K562 (cell line): ENCODE measurements at regions not wholly inside any gene's neighbourhood (a gene's known extent, or its start where the extent isn't known, plus 50 kb on each side); places are given as distances from the start of the nearest gene placed in this dataset.

Experiments
- ATAC-seq: fragments of 200-7000 bp; cut with Tn5 transposase; 3 replicates; pipeline ENCODE4 v1.9.1; 2020; ENCODE audit warnings: moderate library complexity
- BruUV-seq: library from RNA; stranded (reverse); fragments of 400-500 nt; replicated peaks from 2 replicates; lab custom pipeline; 2021; lab: Mats Ljungman, UMichigan
- CTCF ChIA-PET: fragments of 300-600 bp; formaldehyde crosslinking; extraction: SDS; loops from one replicate; lab custom pipeline; 2021; ENCODE audit warnings: low intra/inter-chr PET ratio; lab: Yijun Ruan, JAX
- POLR2A ChIA-PET: fragments of 300-600, 350-650 bp; sonication (Branson Sonifier 250); formaldehyde crosslinking; extraction: SDS; loops from one replicate; lab custom pipeline; 2021; ENCODE audit warnings: antibody characterized with exemption, inconsistent platforms; lab: Yijun Ruan, JAX
- DNase-seq, 4 experiments: peaks; one replicate each; pipeline versions ENCODE4 v3.0.0 to v3.0.0-alpha.2; 2011 to 2018; ENCODE audit warnings: low spot score in 3 of 4, mixed read lengths in 3 of 4; ENCODE audit errors: extremely low read depth in 1 of 4
- FAIRE-seq: peaks from 2 replicates; lab custom pipeline; 2011; peaks lifted over from hg19 to GRCh38; lab: Jason Lieb, UNC
- H2AFZ ChIP-seq: 2 replicates; pipeline ENCODE4 v1.6.0; 2011; ENCODE audit warnings: low read depth, low read length, control low read depth, inconsistent platforms
- H3K27ac ChIP-seq: fragments of 200-600 bp; 3 replicates; pipeline ENCODE4 v1.8.0; 2011; ENCODE audit warnings: low read depth, mild to moderate bottlenecking, control low read depth, inconsistent platforms, low read length, moderate library complexity, mixed read lengths; ENCODE audit errors: extremely low read depth
- H3K27me3 ChIP-seq, 2 experiments: fragments of 300-600 bp in 1 of 2; 2 replicates in 1 of 2; 3 replicates in 1 of 2; pipeline versions ENCODE4 v1.6.0 to v1.8.0; 2011; ENCODE audit warnings: inconsistent platforms in 2 of 2, low read length in 2 of 2, mild to moderate bottlenecking in 1 of 2, mixed read lengths in 1 of 2, moderate library complexity in 1 of 2; ENCODE audit not compliant: control insufficient read depth in 2 of 2, insufficient read depth in 2 of 2
- H3K36me3 ChIP-seq: fragments of 300-600 bp; 3 replicates; pipeline ENCODE4 v1.8.0; 2011; ENCODE audit warnings: mild to moderate bottlenecking, low read length, inconsistent platforms; ENCODE audit not compliant: control insufficient read depth, insufficient read depth
- H3K4me1 ChIP-seq, 2 experiments: fragments of 200-600 bp in 1 of 2; replicated peaks in 1 of 2; 2 replicates in 1 of 2; 3 replicates in 1 of 2; pipeline versions ENCODE4 v1.5.1 to v1.8.0; 2011; ENCODE audit warnings: inconsistent platforms in 2 of 2, low read length in 2 of 2, mild to moderate bottlenecking in 1 of 2, mixed read lengths in 1 of 2, moderate library complexity in 1 of 2; ENCODE audit not compliant: control insufficient read depth in 2 of 2, insufficient read depth in 2 of 2
- H3K4me2 ChIP-seq: 2 replicates; pipeline ENCODE4 v1.6.1; 2011; ENCODE audit warnings: low read length, control low read depth, inconsistent platforms, mixed read lengths; ENCODE audit not compliant: insufficient read depth
- H3K4me3 ChIP-seq: fragments of 200-600 bp; sonication (generic), shearing (Covaris generic); 2 replicates; pipeline ENCODE4 v1.5.1; 2016; ENCODE audit warnings: control low read depth, inconsistent platforms
- H3K79me2 ChIP-seq: fragments of 200-600 bp; 3 replicates; pipeline ENCODE4 v1.8.0; 2011; ENCODE audit warnings: low read length, inconsistent platforms; ENCODE audit not compliant: control insufficient read depth, insufficient read depth
- H3K9ac ChIP-seq, 2 experiments: 2 replicates each; pipeline versions ENCODE4 v1.6.0 to v1.6.1; 2011; ENCODE audit warnings: low read depth in 2 of 2, low read length in 2 of 2, control low read depth in 1 of 2, inconsistent platforms in 1 of 2, mild to moderate bottlenecking in 1 of 2, mixed read lengths in 1 of 2; ENCODE audit not compliant: insufficient read depth in 1 of 2
- H3K9me1 ChIP-seq: one replicate; pipeline ENCODE4 v1.6.0; 2011; ENCODE audit warnings: inconsistent platforms, mild to moderate bottlenecking, low read length, moderate library complexity; ENCODE audit not compliant: control insufficient read depth, insufficient read depth
- H3K9me3 ChIP-seq: replicated peaks from 2 replicates; pipeline ENCODE4 v1.5.1; 2011; ENCODE audit warnings: low read depth, low read length, inconsistent platforms; ENCODE audit not compliant: control insufficient read depth, insufficient read depth
- H4K20me1 ChIP-seq: replicated peaks from 2 replicates; pipeline ENCODE4 v1.6.1; 2011; ENCODE audit warnings: low read length, inconsistent platforms, mixed read lengths; ENCODE audit not compliant: control insufficient read depth, insufficient read depth
- BRD9 ChIP-seq: fragments of 450-650 bp; IDR thresholded peaks from 2 replicates; pipeline ENCODE4 v1.6.1; 2018; ENCODE audit warnings: low read depth; ENCODE audit not compliant: partially characterized antibody
- CCAR2 ChIP-seq: fragments of 200-400 bp; formaldehyde crosslinking; IDR thresholded peaks from 2 replicates; pipeline ENCODE4 v1.6.1; 2017; ENCODE audit warnings: mild to moderate bottlenecking, low read depth, low read length
- DMBX1 ChIP-seq: fragments of 250-450 bp; sonication (Bioruptor Pico); IDR thresholded peaks from 2 replicates; pipeline ENCODE4 v1.8.0; 2022; ENCODE audit warnings: inconsistent platforms, mild to moderate bottlenecking, moderate library complexity, borderline replicate concordance
- GATAD2B ChIP-seq: fragments of 450-650 bp; IDR thresholded peaks from 2 replicates; pipeline ENCODE4 v1.6.1; 2017; ENCODE audit warnings: mild to moderate bottlenecking, borderline replicate concordance
- MLX ChIP-seq, 2 experiments: fragments of 450-650 bp in 1 of 2; sonication (generic) in 1 of 2; formaldehyde crosslinking; conservative IDR thresholded peaks; 2 replicates each; pipeline versions ENCODE4 v1.4.0 to v1.8.1; 2020 to 2022; ENCODE audit warnings: mild to moderate bottlenecking in 1 of 2, missing genetic modification reagents in 1 of 2
- NEUROD1 ChIP-seq: fragments of 150-350 bp; IDR thresholded peaks from 2 replicates; pipeline ENCODE4 v1.6.1; 2014; ENCODE audit warnings: borderline replicate concordance, low read length, low read depth; ENCODE audit not compliant: partially characterized antibody
- TRIM24 ChIP-seq, 2 experiments: fragments of 450-650 bp; IDR thresholded peaks; 2 replicates each; pipeline ENCODE4 v1.6.1; 2016
- ZKSCAN3 ChIP-seq: fragments of 250-450 bp; sonication (Bioruptor Pico); IDR thresholded peaks from 2 replicates; pipeline ENCODE4 v1.4.0; 2020
- ZNF184 ChIP-seq: sonication (generic); formaldehyde crosslinking; IDR thresholded peaks from 2 replicates; pipeline ENCODE4 v1.5.0; 2020; ENCODE audit warnings: missing genetic modification reagents
- ZNF507 ChIP-seq: conservative IDR thresholded peaks from 2 replicates; pipeline ENCODE4 v1.6.1; 2017; ENCODE audit warnings: missing genetic modification characterization, missing compliant biosample characterization
- ZNF561 ChIP-seq: fragments of 450-650 bp; formaldehyde crosslinking; conservative IDR thresholded peaks from 2 replicates; pipeline ENCODE4 v1.4.0; 2020; ENCODE audit warnings: mild to moderate bottlenecking, moderate library complexity
- WGBS: fragments of 100-300 bp; shearing (Covaris generic); methylation state at CpG from one replicate; pipeline ENCODE4 v1.1.6; 2016; ENCODE audit warnings: low coverage, mixed read lengths; ENCODE audit not compliant: insufficient coverage; ENCODE audit errors: missing lambda C conversion rate; 5-methylcytosine and 5-hydroxymethylcytosine counted together
- in situ Hi-C: fragments of 300-500 bp; cut with MboI; formaldehyde crosslinking; loops from 4 replicates; pipeline ENCODE4 v1.15.0; 2018; ENCODE audit warnings: inconsistent platforms, mixed read lengths
- intact Hi-C: fragments of 100-400 bp; cut with micrococcal nuclease; formaldehyde crosslinking; loops from 2 replicates; pipeline ENCODE4 v1.14.2; 2022
- TF ChIP-seq, protein P1 (sequence below), 2 experiments: fragments of 450-650 bp; IDR thresholded peaks; 2 replicates each; pipeline ENCODE4 v1.6.1; 2016
- TF ChIP-seq, protein P2 (sequence below): fragments of 450-650 bp; IDR thresholded peaks from 2 replicates; pipeline ENCODE4 v1.6.1; 2016
- TF ChIP-seq, protein P3 (sequence below): fragments of 150-350 bp; IDR thresholded peaks from 2 replicates; pipeline ENCODE4 v1.6.1; 2014; ENCODE audit warnings: low read depth, mild to moderate bottlenecking, low read length, borderline replicate concordance

DNA sequence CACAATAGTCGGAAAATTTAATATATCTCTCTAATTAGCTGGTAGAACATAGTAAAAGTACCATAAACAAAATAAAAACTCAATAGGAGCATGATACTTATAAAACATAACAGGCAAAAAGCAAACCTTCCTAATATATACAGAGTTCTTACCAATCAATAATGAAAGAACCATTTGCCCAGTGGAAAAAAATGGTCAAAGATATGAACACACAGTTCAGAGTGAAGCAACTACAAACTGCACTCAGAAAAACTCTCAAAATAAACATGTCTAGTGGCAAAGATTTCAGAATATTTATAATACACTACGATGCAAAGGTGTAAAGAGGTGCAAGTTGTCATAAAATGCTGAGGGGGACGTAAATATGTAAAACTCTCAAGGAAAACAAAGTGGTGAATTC is 576.2 kb upstream of the CTNND2 start:
- no peaks in the 10 kb centered on the region for H4K20me1 ChIP-seq
- no peak overlapping the region for H3K4me3 ChIP-seq
- DNase-seq: no peak
- H3K9ac ChIP-seq: no peak overlapping the region
- WGBS: 1% methylated on average over 3 of the region's 3 CpGs
- FAIRE-seq: no peak
- H3K4me1 ChIP-seq: no peaks in the 10 kb centered on the region
- H3K9me3 ChIP-seq: no peaks in the 10 kb centered on the region
- TF ChIP-seq, protein P1, sequence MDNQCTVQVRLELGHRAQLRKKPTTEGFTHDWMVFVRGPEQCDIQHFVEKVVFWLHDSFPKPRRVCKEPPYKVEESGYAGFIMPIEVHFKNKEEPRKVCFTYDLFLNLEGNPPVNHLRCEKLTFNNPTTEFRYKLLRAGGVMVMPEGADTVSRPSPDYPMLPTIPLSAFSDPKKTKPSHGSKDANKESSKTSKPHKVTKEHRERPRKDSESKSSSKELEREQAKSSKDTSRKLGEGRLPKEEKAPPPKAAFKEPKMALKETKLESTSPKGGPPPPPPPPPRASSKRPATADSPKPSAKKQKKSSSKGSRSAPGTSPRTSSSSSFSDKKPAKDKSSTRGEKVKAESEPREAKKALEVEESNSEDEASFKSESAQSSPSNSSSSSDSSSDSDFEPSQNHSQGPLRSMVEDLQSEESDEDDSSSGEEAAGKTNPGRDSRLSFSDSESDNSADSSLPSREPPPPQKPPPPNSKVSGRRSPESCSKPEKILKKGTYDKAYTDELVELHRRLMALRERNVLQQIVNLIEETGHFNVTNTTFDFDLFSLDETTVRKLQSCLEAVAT (IDR thresholded peaks at IDR 0.05): no peak
- no peak for TF ChIP-seq BRD9
- no peak for TF ChIP-seq ZNF184 (CRISPR knock-in tag)
- no peak for TF ChIP-seq DMBX1 (CRISPR knock-in tag)
- no peak for TF ChIP-seq TRIM24 (IDR thresholded peaks at IDR 0.05)
- TF ChIP-seq ZNF507: no peak
- TF ChIP-seq MLX (CRISPR knock-in tag; conservative IDR thresholded peaks at IDR 0.05): no peak
- no peak for TF ChIP-seq ZKSCAN3 (CRISPR knock-in tag)
- TF ChIP-seq, protein P2, sequence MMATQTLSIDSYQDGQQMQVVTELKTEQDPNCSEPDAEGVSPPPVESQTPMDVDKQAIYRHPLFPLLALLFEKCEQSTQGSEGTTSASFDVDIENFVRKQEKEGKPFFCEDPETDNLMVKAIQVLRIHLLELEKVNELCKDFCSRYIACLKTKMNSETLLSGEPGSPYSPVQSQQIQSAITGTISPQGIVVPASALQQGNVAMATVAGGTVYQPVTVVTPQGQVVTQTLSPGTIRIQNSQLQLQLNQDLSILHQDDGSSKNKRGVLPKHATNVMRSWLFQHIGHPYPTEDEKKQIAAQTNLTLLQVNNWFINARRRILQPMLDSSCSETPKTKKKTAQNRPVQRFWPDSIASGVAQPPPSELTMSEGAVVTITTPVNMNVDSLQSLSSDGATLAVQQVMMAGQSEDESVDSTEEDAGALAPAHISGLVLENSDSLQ: no peak
- TF ChIP-seq ZNF561: no peak
- no peak for TF ChIP-seq NEUROD1
- TF ChIP-seq CCAR2: no peak
- TF ChIP-seq GATAD2B: no peak
- TF ChIP-seq, protein P3, sequence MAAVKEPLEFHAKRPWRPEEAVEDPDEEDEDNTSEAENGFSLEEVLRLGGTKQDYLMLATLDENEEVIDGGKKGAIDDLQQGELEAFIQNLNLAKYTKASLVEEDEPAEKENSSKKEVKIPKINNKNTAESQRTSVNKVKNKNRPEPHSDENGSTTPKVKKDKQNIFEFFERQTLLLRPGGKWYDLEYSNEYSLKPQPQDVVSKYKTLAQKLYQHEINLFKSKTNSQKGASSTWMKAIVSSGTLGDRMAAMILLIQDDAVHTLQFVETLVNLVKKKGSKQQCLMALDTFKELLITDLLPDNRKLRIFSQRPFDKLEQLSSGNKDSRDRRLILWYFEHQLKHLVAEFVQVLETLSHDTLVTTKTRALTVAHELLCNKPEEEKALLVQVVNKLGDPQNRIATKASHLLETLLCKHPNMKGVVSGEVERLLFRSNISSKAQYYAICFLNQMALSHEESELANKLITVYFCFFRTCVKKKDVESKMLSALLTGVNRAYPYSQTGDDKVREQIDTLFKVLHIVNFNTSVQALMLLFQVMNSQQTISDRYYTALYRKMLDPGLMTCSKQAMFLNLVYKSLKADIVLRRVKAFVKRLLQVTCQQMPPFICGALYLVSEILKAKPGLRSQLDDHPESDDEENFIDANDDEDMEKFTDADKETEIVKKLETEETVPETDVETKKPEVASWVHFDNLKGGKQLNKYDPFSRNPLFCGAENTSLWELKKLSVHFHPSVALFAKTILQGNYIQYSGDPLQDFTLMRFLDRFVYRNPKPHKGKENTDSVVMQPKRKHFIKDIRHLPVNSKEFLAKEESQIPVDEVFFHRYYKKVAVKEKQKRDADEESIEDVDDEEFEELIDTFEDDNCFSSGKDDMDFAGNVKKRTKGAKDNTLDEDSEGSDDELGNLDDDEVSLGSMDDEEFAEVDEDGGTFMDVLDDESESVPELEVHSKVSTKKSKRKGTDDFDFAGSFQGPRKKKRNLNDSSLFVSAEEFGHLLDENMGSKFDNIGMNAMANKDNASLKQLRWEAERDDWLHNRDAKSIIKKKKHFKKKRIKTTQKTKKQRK: no peak
- H3K36me3 ChIP-seq: no peaks in the 10 kb centered on the region
- intact Hi-C loops (no loop called here), in situ Hi-C loops (no loop called here)
- H3K4me2 ChIP-seq: no peak overlapping the region
- H3K9me1 ChIP-seq: no peaks in the 10 kb centered on the region
- H3K27me3 ChIP-seq: no peaks in the 10 kb centered on the region
- ChIA-PET POLR2A (no interaction called here), CTCF (no interaction called here)
- no peak for ATAC-seq
- no peak overlapping the region for H3K27ac ChIP-seq
- H2AFZ ChIP-seq: no peak overlapping the region
- no peaks in the 10 kb centered on the region for H3K79me2 ChIP-seq
- no TSS peak for BruUV-seq
